ENCODE measurements at regions not wholly inside any gene's neighbourhood (a gene's known extent, or its start where the extent isn't known, plus 50 kb on each side); places are given as distances from the start of the nearest gene placed in this dataset.

DNA sequence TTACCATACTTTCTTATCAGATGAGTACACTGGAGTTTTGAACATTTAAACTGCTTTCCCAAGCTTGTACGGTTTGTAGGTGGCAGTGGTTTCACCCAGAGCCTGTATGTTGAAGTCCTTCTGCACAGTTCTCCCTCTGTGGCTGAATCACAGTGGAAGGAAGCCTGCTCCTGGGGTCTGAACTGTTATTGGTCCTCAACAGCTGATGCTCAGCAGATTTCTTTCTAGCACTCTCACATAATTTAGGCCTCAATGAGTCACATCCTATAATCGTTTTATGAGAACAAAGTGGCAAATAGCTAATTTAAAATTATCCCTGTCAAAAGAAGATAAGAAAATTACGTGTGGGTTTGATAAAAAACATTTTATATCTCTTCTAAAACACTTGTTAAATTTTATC is 229.7 kb downstream of the TLE4 start:
- TF ChIP-seq POLR2A (IDR thresholded peaks at IDR 0.05) = no peak
- no peak for TF ChIP-seq POLR2AphosphoS5 (IDR thresholded peaks at IDR 0.05; ENCODE audit: insufficient read depth in 1 of 2, low read depth in 1 of 2)
- TF ChIP-seq, protein P1, sequence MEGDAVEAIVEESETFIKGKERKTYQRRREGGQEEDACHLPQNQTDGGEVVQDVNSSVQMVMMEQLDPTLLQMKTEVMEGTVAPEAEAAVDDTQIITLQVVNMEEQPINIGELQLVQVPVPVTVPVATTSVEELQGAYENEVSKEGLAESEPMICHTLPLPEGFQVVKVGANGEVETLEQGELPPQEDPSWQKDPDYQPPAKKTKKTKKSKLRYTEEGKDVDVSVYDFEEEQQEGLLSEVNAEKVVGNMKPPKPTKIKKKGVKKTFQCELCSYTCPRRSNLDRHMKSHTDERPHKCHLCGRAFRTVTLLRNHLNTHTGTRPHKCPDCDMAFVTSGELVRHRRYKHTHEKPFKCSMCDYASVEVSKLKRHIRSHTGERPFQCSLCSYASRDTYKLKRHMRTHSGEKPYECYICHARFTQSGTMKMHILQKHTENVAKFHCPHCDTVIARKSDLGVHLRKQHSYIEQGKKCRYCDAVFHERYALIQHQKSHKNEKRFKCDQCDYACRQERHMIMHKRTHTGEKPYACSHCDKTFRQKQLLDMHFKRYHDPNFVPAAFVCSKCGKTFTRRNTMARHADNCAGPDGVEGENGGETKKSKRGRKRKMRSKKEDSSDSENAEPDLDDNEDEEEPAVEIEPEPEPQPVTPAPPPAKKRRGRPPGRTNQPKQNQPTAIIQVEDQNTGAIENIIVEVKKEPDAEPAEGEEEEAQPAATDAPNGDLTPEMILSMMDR (IDR thresholded peaks at IDR 0.05) = no peak

Data from vagina (tissue), 2 donors.